GM19397 (cell line): ENCODE measurements at regions not wholly inside any gene's neighbourhood (a gene's known extent, or its start where the extent isn't known, plus 50 kb on each side); places are given as distances from the start of the nearest gene placed in this dataset.
"Not testable (repeated sequence)": the region's sequence is repeated elsewhere in the genome, so short reads cannot be mapped to it uniquely, and the experiment has no call there.

Source experiments
- ATAC-seq: cut with Tn5 transposase; IDR thresholded peaks from one replicate; pipeline ENCODE4 v1.9.1; 2021; ENCODE audit warnings: mild to moderate bottlenecking, moderate library complexity; ENCODE audit not compliant: unreplicated experiment

- no peak for ATAC-seq
Observed at GRCh38 chr15:70378126-70379031, 280.7 kb upstream of the TLE3 start.

GRCh38 chr15:70376929-70377691 lies 279.4 kb upstream of the TLE3 start:
- no peak for ATAC-seq

GRCh38 chr15:70376031-70376928 lies 278.6 kb upstream of the TLE3 start:
- no peak for ATAC-seq

- ATAC-seq: no peak
Observed at GRCh38 chr15:70375586-70375985, 277.9 kb upstream of the TLE3 start.

- ATAC-seq: no peak
Observed at GRCh38 chr15:70375006-70375431, 277.3 kb upstream of the TLE3 start.

- ATAC-seq: no peak
Observed at GRCh38 chr15:70374096-70374495, 276.4 kb upstream of the TLE3 start.

GRCh38 chr15:70373439-70373838 lies 275.7 kb upstream of the TLE3 start:
- not testable (repeated sequence) for ATAC-seq

- ATAC-seq: not testable (repeated sequence)
Observed at GRCh38 chr15:70367913-70368705, 270.4 kb upstream of the TLE3 start.

GRCh38 chr15:70364023-70364422 lies 266.3 kb upstream of the TLE3 start:
- ATAC-seq: not testable (repeated sequence)

- ATAC-seq: no peak
Observed at GRCh38 chr15:70362886-70363285, 265.2 kb upstream of the TLE3 start.

GRCh38 chr15:70362350-70362749 lies 264.6 kb upstream of the TLE3 start:
- no peak for ATAC-seq

- no peak for ATAC-seq
Observed at GRCh38 chr15:70361891-70362290, 264.2 kb upstream of the TLE3 start.

GRCh38 chr15:70361106-70361505 lies 263.4 kb upstream of the TLE3 start:
- no peak for ATAC-seq

GRCh38 chr15:70358871-70359647 lies 261.3 kb upstream of the TLE3 start:
- no peak for ATAC-seq

- no peak for ATAC-seq
Observed at GRCh38 chr15:70358011-70358819, 260.5 kb upstream of the TLE3 start.

GRCh38 chr15:70357453-70357852 lies 259.7 kb upstream of the TLE3 start:
- no peak for ATAC-seq

GRCh38 chr15:70356919-70357318 lies 259.2 kb upstream of the TLE3 start:
- ATAC-seq: no peak

- ATAC-seq: no peak
Observed at GRCh38 chr15:70356062-70356860, 258.5 kb upstream of the TLE3 start.
